GM19452 (cell line): ENCODE measurements at regions not wholly inside any gene's neighbourhood (a gene's known extent, or its start where the extent isn't known, plus 50 kb on each side); places are given as distances from the start of the nearest gene placed in this dataset.

Source experiments
- ATAC-seq: cut with Tn5 transposase; IDR thresholded peaks from one replicate; pipeline ENCODE4 v1.9.1; 2021; ENCODE audit not compliant: unreplicated experiment

DNA sequence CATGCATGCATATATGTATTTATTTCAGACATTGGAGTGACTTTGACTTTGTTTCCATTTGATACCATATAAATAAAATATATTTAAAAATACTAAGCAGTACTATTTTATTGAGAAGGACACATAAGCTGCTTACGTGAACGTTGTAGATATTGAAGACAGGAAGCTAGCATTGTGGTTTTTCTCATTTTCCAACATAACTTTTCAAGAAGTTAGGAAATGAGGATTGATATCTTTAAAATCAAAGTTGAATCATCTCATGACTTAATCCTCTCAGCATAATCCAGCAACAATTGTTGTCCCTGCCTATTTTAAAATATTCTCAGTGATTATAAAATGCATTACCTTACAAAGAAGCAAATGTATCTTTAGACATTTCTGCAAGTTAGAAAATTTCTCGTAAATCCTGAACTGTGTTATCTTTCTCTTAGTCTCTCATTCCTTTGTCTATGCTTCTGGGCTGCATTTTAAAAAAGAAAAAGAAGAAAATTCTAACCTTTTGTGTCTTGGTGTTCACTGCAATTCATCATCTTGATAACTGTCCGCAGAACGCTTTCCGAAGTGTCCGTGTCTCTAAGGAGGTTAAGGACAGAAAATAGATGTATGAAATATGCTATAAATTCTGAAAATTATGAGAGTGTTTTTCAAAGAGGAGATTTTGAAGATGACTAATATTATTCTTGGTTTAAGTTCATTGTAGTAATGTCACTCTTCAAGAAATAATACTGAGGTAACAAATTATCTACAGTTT, 1089.9 kb upstream of the CDH6 start:
- ATAC-seq: no peak

DNA sequence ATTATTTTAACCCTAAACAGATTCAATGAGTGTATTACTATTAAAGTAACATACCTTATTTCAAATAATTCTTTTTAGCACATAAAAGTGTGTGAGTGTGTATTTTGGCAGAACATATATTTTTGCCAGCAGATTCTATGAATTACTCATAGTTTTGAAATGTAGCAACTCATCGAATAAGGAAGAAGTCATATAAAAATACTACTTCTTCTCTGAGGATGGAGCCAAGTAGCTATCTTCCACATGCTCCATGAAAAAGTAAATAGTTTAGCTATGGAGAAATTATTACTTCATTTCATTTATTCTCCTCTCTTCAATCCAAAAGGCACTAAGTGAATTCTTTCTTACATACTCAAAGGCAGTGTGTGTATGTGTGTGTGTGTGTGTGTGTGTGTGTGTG, 1090.4 kb upstream of the CDH6 start:
- no peak for ATAC-seq

DNA sequence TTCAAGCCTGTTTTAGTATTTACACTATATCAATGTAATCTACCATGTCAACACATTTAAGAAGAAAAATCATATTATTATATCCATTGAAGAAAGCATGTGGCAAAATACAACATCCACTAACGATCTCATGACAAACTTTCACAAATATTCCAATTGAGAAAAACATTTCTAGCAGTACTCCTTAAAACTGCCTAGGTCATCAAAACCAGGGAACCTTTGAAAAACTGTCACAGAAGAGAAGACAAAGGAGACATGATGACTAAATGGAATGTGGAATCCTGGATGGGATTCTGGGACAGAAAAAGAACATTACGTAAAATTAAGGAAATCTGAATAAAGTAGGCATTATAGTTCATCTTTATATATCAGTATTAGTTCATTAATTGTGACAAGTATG, 1091.3 kb upstream of the CDH6 start:
- no peak for ATAC-seq

DNA sequence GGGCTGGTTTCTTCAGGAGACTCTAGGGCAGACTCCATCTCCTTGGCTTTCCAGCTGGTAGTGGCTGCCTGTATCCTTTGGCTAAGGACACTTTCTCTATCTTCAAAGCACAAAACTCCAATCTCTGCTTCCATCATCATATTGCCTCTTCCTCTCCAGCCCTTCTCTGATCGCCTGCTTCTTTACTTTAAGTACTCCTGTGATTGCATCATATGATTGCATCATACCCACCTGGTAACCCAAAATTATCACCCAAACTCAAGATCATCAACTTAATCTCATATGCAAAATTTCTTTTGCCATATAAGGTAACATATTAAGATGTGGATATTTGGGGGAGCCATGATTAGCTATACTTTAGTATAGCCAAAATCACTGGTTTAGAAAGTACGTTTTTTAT, 1092.6 kb upstream of the CDH6 start:
- ATAC-seq: no peak

DNA sequence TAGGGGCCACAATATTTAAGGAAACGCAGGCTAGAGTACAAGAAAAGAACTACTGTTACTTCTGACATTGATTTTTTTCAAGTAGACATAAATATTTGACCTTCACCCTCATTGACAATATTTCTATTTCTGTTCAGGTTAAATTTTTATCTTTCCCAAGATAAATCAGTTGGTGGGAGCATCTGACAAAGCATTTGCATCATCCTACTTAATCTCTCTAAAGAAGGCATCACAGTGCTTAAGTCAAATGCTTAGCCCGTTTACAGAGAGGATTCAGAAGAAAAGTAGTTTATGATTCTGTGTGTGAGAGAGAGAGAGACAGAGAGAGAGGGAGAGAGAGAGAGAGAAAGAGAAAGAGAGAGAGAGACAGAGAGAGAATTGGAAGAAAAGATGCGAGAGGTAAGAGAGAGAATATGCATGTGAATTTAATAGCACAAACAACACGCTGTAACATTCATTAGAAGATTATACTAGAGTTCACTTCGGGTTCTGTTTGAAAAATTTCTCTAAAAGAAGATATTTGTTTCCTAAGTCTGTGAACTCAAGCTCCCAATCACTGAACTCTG, 1093.3 kb upstream of the CDH6 start:
- no peak for ATAC-seq

DNA sequence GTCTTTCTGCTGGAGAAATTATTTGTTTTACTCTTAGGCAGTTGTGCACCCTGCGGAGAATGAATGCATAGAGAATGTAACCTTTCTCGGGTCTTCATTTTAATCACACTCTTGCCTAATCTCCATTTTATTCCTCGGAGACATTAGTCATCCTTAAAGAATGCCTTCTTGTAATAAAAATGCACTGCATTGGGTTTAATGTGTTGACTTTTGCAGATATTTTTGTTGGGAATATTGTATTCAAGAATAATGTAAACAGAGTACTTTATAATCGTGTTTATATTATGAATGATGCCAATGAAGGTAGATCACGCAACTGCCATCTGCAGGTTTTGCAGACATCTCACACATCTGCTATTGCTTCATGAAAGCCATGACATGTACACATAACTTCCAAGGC, 1093.9 kb upstream of the CDH6 start:
- ATAC-seq: no peak

DNA sequence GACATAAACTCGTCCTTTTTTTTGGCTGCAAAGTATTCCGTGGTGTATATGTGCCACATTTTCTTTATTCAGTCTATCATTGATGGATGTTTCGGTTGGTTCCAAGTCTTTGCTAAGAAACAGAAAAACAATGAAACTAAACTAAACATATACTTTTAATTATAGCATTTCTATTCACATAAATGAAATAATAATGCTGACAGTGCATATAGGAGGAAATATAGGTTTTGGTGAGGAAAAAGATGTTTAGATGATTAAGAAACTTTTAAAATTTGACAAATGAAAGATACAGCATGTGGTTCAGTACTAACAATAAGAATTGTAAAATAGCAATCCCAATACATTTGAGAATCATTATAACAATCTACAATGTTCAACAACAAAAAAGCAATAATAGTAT, 1094.5 kb upstream of the CDH6 start:
- ATAC-seq: no peak

DNA sequence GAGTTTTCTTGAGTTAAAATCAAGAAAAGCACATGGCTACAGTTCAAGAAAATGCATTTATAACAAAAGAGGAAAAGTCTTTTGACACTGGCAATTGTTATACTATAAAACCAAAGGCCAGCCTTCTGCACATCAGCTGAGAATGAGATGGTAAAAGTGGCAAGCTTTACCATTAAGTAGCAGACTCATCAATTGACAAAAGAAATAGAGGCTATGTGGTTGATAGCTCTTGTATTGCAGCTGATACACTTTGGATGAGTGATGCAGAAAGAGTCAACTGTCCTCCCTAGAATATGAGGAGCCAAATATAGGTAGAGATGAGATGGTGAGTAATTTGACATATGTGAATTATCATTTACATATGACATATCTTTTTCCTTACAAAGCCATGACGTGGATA, 1100.9 kb upstream of the CDH6 start:
- no peak for ATAC-seq

DNA sequence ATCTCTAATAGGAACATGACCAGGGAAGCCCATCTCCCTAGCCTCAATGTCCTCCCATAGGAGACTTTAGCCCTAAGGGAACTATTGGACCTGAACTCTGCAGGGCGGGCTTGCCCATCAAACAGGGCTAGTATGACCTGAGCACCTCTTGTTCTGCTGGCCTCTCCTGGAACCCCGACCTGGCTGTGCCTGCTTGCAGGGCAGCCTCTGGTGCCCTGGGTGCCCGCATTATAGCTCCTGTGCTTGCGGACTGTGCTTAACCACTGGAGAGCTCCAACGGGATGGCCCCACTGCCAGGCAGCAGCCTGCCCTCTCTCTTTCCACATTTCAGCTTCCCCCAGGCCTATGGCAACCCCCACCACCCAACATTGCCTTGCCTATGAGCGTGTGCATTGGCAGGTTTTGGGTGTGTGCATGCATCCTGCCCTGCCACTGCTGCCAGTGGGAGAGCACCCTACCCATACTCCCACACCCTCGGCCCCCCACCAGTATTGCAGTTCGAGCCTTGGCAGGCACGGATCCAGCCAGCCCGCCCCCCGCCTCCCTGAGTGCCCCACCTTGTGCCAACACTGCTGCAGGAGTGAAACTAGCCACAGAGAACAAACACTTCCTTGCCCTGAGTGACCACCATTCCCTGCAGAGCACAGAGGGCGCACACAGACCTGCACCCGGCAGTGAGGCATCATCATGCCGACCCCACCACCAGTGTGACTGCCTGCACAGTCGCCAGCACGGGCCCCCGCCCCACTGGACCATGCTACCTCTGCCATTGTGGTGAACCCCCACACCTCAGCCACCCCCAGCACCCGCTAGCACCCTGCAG, 1123.8 kb upstream of the CDH6 start:
- ATAC-seq: no peak

DNA sequence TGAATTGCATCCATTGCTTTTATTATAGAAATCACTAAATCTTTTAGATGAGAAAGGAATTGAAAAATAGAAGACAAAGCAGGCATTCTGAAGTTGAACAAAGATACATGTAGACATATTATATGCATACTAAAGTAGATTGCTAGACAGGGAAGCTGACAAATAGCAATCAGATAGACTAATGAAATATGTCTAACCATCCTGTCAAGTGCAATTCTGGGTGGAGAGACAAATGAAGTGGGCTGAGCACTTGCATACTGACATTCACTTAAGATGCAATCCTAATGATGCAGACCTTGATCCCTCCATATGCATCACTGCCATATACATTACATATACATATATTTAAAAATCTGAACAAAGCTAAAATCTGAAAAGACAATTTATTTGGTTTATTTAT, 1130.0 kb upstream of the CDH6 start:
- no peak for ATAC-seq

DNA sequence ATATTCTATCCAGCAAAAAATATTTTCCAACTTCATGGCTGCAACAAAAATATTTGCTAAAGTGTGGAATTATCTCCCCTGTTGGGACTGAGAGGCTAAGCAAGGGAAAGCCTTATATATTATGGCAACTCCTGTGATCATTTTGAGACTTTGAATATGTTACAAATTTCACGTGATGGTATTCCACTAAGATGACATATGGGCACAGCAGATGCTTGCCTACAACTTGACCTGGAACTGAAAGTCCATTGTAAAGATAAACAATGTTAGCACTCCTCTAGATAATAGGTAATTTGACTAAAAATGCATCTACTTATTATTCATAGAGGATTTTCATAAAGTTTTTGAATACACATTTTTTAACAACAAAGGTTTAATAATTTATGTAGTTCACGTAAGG, 1141.5 kb upstream of the CDH6 start:
- no peak for ATAC-seq

DNA sequence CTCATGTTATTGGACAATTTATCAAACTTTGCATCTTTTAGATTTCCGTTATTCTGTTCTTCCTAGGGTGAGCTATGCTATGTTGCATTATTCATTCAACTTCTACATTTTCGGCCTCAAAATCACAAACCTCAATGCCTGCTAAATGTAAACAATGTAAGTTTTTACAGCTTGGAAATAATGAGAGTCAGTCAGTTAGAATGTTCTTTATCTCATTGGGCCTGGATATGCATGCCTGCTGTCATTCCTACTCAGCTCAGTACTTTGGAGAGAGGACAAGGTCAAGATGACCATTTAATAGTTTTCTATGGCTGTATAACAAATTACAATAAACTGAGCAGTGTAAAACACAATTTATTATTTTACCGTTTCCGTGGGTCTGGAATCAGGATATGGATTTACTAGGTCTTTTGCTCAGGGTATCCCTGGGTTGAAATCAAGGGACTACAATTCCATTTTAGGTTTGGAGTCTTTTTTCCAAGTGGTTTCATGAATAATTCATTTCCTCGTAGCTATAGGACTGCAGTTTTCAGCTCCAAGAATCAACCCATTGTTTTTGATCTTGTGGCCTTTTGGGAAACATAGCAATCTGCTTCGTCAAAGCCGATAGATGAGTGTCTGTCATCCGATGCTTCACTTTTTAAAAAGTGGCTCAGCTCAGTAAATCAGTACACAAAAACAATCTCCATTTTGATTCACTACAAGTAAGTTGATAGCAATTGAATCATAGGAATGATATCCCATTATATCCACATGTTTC, 1143.2 kb upstream of the CDH6 start:
- ATAC-seq: no peak

DNA sequence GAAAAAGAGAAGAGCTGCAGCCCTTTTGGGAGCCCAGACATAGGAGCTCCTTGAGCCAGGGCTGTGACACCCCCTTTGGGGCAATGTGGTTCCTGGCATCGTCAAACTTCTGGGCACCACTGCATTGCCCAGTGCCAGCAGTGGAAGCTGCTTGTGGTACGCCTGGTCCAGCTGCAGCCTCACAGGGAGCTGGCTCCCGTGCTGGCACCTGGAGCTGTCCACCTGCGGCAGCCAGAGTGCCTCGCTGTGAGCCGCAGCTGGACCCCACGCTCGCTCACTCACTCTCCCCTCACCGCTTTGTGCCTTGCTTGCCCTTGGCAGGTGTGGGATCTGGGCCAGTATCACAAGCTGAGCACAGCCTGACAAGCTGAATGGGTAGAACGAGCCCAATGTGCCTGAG, 1150.8 kb upstream of the CDH6 start:
- ATAC-seq: no peak

DNA sequence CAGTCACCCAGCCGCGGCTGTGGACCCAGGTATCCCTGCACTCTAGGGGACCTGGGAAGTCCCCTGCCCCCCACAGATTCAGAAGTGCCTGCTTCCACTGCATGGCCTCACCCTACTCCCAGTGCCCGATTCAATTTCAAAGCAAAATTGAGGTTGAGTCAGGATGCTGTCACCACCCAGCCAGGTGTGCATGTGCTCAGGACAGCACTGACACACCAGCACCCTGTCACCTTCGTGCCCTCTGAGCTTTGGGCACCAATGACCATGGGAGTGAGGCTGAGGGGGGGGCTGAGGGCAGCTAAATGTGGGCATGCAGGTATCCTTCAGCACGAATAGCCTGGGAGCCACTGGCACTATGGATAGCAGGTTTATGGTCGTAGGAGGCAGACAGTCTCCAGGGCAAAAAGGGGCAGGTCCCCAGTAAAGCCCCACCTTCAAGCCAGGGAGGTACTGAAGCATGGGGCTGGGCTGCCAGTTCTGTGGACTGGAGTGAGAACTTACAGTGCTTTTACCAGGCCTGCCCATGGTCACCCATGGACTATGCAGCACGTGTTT, 1151.6 kb upstream of the CDH6 start:
- ATAC-seq: no peak

DNA sequence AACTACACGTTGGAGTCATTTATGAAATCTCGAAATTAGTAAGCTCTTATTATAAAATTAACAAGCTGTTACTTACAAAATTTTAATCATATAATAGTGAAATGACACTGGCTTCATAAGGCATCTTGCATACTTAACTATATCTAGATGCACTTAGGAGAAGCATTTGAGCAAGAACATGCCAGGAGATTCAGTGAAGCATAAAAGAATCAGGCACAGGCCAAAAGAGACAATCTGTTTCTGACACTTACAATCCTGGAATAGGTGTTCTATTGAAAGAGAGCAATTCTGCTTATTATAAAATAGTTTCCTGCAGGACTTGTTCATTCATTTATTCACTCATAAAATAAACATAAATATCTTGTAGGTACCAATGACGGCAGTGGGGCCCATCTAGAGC, 1152.2 kb upstream of the CDH6 start:
- ATAC-seq: no peak

DNA sequence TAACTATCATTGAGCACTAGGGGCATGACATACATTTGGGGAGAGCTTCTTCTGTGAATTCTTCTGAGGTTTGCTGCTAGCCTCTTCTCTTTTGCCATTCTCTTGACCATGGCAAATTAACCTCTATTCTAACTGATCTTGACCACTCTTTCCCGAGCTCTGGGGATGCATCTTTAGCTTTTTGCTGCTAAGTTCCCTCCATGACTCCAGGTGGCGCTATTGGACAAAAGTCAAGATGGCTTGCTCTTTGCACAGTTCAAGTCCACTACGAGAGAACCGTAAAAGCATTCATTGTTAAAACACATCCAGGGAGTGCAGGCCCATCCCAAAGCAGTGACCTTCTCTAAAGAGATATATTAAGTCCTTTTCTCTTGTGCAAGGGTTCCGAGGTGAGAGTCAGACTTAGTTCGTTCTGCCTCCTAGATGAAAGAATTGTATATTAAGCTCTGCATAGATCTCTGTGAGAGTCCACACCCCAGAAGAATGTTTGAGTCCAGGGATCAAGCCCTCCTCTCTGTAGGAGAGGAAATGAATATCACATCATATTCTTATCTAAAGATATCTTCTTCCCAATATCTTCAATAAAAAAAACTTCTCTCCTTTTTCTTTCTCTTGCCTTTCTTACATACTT, 1152.9 kb upstream of the CDH6 start:
- ATAC-seq: no peak

DNA sequence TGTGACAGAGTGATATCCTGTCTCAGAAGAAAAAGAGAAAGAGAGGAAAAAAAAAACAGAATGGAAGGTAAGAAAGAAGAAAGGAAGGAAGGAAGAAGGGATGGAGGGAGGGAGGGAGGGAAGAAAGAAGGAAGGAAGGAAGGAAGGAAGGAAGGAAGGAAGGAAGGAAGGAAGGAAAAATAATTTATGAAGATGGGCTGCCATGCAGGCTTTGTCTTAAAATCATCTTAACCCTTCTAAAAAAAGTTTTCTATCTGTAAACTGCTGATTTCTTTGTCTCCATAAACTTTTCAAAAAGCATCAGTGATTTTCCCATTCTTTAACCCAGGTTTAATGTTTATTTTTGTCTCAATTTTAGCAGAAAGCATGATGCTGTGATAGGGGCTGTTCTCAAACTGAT, 1154.1 kb upstream of the CDH6 start:
- ATAC-seq: no peak

DNA sequence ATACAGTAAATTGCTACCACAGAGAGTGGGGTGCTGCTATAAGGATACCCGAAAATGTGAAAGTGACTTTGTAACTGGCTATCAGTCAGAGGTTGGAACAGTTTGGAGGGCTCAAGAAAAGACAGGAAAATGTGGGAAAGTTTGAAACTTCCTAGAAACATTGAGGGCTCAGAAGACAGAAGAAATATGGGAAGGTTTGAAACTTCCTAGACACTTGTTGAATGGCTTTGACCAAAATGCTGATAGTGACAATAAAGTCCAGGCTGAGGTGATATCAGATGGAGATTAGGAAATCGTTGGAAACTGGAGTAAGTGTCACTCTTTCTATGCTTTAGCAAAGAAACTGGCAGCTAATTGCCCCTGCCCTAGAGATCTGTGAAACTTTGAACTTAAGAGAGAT, 1158.6 kb upstream of the CDH6 start:
- no peak for ATAC-seq

DNA sequence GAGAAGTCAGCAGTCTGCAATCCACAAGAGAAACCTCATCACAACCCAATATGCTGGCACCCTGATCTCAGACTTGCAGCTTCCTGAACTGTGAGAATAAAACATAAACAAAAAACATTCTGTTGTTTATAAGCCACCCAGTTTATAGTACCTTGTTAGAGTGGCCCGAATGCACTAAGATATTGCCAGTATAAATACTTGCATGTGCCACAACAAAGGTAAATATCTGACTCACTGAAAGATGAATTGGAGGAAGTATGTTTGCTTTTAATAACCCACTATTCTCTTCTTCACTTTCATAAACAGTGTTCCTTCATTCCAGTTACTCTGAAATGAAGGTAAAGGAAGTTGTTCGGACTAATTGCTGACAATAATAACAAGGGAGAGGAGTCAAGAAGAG, 1163.4 kb upstream of the CDH6 start:
- no peak for ATAC-seq

DNA sequence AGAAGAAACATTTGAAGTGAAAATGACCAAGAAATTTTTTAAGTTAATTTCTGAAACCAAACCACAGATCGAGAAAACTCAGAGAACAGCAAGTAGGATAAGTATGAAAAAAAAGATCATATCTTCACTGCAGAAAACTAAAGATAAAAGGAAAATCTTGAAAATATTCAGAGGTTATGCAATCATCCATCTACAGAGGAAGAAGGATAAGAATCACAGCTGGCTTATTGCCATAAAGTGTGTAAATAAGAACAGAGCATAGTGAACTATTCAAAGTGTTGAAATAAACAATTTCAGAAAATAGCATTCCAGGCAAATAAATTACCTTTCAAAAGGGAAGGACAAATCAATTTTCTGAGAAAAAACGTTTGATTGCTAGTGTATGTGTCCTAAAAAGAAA, 1191.7 kb upstream of the CDH6 start:
- no peak for ATAC-seq

DNA sequence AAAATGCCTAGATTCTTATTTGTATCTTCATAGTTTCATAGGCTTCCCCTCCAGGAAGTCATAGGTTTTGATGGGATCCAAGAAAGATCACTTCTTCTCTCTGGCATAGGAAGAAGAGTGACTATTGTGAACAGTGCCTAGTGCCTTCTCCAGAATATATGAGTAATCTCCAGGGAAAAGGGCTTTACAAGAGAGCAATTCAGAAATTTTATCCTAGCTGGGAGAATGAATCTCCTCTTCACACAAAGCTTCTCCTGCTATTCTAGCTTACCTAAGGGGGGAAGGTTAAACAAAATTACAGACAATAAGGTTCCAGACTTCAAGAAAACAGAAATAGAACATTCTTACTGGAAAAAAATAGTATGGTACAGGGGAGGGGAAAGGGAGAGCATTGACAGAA, 1193.3 kb upstream of the CDH6 start:
- ATAC-seq: no peak
